ENCODE measurements at regions not wholly inside any gene's neighbourhood (a gene's known extent, or its start where the extent isn't known, plus 50 kb on each side); places are given as distances from the start of the nearest gene placed in this dataset.

DNA sequence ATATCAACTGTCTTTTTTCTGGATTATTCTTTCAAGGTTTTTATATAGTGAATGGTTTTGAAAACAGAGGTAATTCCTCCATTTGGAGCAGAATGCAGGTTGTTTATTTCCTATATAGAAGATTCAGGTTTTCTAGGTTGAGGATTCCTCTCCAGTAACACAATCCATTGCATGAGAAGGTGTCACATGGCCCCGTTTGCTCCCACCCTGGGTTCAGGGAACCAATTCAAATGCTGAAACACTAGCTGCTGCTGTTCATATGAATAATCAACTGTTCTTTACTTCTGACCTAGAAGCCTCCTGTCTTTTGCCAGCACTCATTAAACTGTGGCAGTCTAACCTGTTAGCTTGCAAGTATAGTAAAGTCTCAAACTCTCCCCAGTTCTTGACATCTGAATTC lies 1316.9 kb upstream of the TENM3 start:
- Histone ChIP-seq H3K27ac (ENCODE audit: control insufficient read depth, insufficient read depth) (no peak overlapping the region), H4K20me1 (ENCODE audit: control insufficient read depth, insufficient read depth) (no peaks in the 10 kb centered on the region), H3K4me2 (ENCODE audit: control insufficient read depth, insufficient read depth) (no peak overlapping the region), H3K9me3 (replicated peaks; ENCODE audit: control insufficient read depth, insufficient read depth, low read length) (no peaks in the 10 kb centered on the region), H3K4me1 (ENCODE audit: control insufficient read depth, insufficient read depth, low read length) (no peaks in the 10 kb centered on the region), H3K27me3 (replicated peaks in 1 of 2; ENCODE audit: control insufficient read depth in 2 of 2, insufficient read depth in 2 of 2, low read length in 1 of 2) (no peaks in the 10 kb centered on the region), H3K4me3 (no peak overlapping the region), H2AFZ (ENCODE audit: control insufficient read depth, low read depth, low read length) (no peak overlapping the region), H3K79me2 (ENCODE audit: control insufficient read depth, insufficient read depth, low read length) (no peaks in the 10 kb centered on the region), H3K36me3 (ENCODE audit: control insufficient read depth in 2 of 2, insufficient read depth in 2 of 2, low read length in 1 of 2) (no peaks in the 10 kb centered on the region), H3K9ac (ENCODE audit: control insufficient read depth, insufficient read depth, low read length) (no peak overlapping the region)
- no TSS peak for BruUV-seq (replicated peaks)
- DNase-seq (ENCODE audit: low read depth, low spot score) (no peak), FAIRE-seq (no peak), ATAC-seq (no peak)
- ChIA-PET CTCF (no interaction called here), POLR2A (no interaction called here), SMC1A (ENCODE audit: uncharacterized antibody, unreplicated experiment) (no interaction called here), RAD21 (ENCODE audit: unreplicated experiment) (interaction anchor here (0.7 kb wide), 1 partner anchor 603 kb away, joined by 3 read pairs; no protein-coding TSS in a partner anchor)
- WGBS (ENCODE audit: insufficient coverage, insufficient replicate concordance, low lambda C conversion rate, missing lambda C conversion rate), result 0% methylated on average over 1 of the region's 1 CpG
- intact Hi-C loops (cut with micrococcal nuclease; ENCODE audit: unreplicated experiment), result no loop called here
- TF ChIP-seq ZZZ3 (IDR thresholded peaks at IDR 0.05; ENCODE audit: control insufficient read depth, insufficient read length, low read depth) (no peak), RBBP5 (conservative IDR thresholded peaks at IDR 0.05) (no peak), ZNF207 (IDR thresholded peaks at IDR 0.05; ENCODE audit: borderline replicate concordance) (no peak), GABPA (IDR thresholded peaks at IDR 0.05; ENCODE audit: low read depth) (no peak), CREB1 (IDR thresholded peaks at IDR 0.05; ENCODE audit: low read depth) (no peak), ATF7 (IDR thresholded peaks at IDR 0.05; ENCODE audit: low read depth) (no peak), BRCA1 (IDR thresholded peaks at IDR 0.05; ENCODE audit: low read depth, low read length) (no peak), RAD51 (IDR thresholded peaks at IDR 0.05) (no peak), POLR2A (IDR thresholded peaks at IDR 0.05; ENCODE audit: low read depth, low read length) (no peak), ZNF24 (IDR thresholded peaks at IDR 0.05) (no peak), TCF7 (IDR thresholded peaks at IDR 0.05; ENCODE audit: borderline replicate concordance) (no peak), NR2F1 (conservative IDR thresholded peaks at IDR 0.05) (no peak), MEF2B (IDR thresholded peaks at IDR 0.05; ENCODE audit: partially characterized antibody, poor library complexity, severe bottlenecking) (no peak)
- TF ChIP-seq, protein P1, sequence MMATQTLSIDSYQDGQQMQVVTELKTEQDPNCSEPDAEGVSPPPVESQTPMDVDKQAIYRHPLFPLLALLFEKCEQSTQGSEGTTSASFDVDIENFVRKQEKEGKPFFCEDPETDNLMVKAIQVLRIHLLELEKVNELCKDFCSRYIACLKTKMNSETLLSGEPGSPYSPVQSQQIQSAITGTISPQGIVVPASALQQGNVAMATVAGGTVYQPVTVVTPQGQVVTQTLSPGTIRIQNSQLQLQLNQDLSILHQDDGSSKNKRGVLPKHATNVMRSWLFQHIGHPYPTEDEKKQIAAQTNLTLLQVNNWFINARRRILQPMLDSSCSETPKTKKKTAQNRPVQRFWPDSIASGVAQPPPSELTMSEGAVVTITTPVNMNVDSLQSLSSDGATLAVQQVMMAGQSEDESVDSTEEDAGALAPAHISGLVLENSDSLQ (IDR thresholded peaks at IDR 0.05), result no peak
- TF ChIP-seq, protein P2, sequence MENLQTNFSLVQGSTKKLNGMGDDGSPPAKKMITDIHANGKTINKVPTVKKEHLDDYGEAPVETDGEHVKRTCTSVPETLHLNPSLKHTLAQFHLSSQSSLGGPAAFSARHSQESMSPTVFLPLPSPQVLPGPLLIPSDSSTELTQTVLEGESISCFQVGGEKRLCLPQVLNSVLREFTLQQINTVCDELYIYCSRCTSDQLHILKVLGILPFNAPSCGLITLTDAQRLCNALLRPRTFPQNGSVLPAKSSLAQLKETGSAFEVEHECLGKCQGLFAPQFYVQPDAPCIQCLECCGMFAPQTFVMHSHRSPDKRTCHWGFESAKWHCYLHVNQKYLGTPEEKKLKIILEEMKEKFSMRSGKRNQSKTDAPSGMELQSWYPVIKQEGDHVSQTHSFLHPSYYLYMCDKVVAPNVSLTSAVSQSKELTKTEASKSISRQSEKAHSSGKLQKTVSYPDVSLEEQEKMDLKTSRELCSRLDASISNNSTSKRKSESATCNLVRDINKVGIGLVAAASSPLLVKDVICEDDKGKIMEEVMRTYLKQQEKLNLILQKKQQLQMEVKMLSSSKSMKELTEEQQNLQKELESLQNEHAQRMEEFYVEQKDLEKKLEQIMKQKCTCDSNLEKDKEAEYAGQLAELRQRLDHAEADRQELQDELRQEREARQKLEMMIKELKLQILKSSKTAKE (IDR thresholded peaks at IDR 0.05; ENCODE audit: low read depth, poor library complexity, severe bottlenecking), result no peak
- TF ChIP-seq, protein P3, sequence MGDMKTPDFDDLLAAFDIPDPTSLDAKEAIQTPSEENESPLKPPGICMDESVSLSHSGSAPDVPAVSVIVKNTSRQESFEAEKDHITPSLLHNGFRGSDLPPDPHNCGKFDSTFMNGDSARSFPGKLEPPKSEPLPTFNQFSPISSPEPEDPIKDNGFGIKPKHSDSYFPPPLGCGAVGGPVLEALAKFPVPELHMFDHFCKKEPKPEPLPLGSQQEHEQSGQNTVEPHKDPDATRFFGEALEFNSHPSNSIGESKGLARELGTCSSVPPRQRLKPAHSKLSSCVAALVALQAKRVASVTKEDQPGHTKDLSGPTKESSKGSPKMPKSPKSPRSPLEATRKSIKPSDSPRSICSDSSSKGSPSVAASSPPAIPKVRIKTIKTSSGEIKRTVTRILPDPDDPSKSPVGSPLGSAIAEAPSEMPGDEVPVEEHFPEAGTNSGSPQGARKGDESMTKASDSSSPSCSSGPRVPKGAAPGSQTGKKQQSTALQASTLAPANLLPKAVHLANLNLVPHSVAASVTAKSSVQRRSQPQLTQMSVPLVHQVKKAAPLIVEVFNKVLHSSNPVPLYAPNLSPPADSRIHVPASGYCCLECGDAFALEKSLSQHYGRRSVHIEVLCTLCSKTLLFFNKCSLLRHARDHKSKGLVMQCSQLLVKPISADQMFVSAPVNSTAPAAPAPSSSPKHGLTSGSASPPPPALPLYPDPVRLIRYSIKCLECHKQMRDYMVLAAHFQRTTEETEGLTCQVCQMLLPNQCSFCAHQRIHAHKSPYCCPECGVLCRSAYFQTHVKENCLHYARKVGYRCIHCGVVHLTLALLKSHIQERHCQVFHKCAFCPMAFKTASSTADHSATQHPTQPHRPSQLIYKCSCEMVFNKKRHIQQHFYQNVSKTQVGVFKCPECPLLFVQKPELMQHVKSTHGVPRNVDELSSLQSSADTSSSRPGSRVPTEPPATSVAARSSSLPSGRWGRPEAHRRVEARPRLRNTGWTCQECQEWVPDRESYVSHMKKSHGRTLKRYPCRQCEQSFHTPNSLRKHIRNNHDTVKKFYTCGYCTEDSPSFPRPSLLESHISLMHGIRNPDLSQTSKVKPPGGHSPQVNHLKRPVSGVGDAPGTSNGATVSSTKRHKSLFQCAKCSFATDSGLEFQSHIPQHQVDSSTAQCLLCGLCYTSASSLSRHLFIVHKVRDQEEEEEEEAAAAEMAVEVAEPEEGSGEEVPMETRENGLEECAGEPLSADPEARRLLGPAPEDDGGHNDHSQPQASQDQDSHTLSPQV (IDR thresholded peaks at IDR 0.05), result no peak
- TF ChIP-seq, protein P4, sequence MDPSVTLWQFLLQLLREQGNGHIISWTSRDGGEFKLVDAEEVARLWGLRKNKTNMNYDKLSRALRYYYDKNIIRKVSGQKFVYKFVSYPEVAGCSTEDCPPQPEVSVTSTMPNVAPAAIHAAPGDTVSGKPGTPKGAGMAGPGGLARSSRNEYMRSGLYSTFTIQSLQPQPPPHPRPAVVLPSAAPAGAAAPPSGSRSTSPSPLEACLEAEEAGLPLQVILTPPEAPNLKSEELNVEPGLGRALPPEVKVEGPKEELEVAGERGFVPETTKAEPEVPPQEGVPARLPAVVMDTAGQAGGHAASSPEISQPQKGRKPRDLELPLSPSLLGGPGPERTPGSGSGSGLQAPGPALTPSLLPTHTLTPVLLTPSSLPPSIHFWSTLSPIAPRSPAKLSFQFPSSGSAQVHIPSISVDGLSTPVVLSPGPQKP (IDR thresholded peaks at IDR 0.05; ENCODE audit: low read depth, low read length), result no peak
- in situ Hi-C loops (cut with MboI), result no loop called here

Measured in GM12878 (cell line).